ENCODE measurements at regions not wholly inside any gene's neighbourhood (a gene's known extent, or its start where the extent isn't known, plus 50 kb on each side); places are given as distances from the start of the nearest gene placed in this dataset.
"Not testable (repeated sequence)": the region's sequence is repeated elsewhere in the genome, so short reads cannot be mapped to it uniquely, and the experiment has no call there.

DNA sequence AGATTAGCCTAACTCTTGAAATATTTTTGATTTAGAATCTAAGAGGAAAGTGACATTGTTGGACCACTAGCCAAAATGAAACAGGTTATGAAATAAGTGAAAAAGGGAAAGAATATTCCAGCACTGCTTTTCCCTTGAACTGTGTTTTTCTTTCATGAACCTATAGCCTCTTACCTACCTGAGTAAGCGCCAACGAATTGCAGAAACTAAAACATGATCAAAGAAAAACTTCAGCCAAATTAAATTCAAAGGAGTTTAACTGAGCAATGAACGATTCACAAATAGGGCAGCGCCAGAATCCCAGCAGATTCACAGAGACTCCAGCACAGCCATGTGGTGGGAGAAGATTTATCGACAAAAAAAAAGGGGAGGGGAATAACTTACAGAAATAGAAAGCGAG is 518.6 kb downstream of the PIK3C3 start:
- no peak for DNase-seq (ENCODE audit: low spot score)

DNA sequence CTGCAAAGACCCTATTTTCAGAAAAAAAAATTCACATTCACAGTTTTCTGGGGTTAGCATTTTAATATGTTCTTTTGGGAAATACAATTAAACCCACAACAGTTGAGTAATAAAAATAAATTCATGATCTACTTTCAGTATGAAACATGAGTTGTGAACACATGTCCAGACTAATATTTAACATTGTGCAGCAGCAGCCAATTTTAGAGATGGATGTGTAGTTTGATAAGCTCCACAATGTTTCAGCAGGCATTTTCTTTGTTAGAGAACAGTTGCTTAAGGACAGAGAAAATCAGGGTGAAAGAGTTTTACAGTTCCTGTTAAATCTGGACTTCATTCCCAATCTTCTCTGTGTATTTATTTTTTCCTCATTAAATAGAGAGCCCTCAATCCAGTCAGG is 519.5 kb downstream of the PIK3C3 start:
- no peak for DNase-seq (ENCODE audit: low spot score)

- DNase-seq (ENCODE audit: low spot score), result no peak
Observed at GRCh38 chr18:42475157-42475556, 520.1 kb downstream of the PIK3C3 start.

DNA sequence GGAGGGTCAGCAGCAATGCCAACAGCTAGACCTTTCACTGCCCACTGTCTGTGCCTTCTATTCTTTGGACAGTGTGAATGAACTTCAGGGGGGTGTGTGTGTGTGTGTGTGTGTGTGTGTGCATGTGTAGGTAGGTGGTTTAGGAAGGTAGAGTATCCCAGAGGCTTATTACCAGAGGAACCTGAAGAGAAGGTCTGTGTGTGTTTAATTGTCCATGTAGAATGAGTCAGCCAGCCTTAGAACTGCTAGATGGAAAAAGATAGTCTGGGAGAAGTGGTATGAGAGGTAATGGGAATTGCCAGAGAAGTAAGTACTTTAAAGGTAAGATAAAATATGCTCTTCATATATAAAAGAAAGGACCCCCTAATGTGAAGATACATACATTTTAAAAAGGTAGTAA is 522.2 kb downstream of the PIK3C3 start:
- no peak for DNase-seq (ENCODE audit: low spot score)

DNA sequence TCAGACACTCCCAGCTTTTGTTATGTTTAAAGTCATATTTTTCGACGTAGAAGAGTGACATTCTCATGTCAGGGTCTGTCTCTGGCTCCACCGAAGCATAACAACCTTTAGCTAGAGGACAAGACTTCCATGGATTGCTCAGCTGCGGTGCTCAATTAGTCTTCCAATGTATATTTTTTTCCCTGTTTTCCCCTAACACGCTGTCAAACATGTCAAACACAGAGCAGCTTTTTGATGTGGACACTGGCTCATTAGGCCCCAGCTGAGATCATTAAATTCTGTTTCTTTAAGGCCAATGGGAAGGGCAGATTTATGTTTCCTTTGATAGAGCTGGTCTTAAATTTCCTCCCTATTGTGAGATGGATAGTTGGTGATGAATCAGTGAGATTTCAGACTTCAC is 525.4 kb downstream of the PIK3C3 start:
- DNase-seq (ENCODE audit: low spot score), result no peak

- DNase-seq (ENCODE audit: low spot score), result no peak
Observed at GRCh38 chr18:42484648-42485047, 529.6 kb downstream of the PIK3C3 start.

DNA sequence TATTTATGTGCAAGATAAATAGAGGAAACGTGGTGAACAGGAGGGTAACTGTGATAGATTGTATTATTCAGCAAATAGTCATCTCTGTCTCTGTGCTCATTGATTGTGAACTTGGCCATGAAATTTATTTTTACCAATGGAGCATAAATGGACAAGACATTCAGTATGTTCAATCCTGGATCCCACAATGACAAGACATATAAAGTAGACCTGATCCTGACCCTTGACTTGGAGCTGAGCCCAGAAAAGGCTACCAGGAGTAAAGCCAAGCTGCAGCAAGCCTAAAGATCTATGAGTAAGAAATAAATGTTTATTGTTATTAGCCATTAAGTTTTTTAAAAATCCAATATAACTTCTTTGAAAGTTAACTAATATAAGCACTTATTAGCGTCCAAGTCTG is 531.2 kb downstream of the PIK3C3 start:
- no peak for DNase-seq (ENCODE audit: low spot score)

- DNase-seq (ENCODE audit: low spot score), result no peak
Observed at GRCh38 chr18:42508683-42509296, 553.8 kb downstream of the PIK3C3 start.

GRCh38 chr18:42509750-42510415 is 554.8 kb downstream of the PIK3C3 start:
- no peak for DNase-seq (ENCODE audit: low spot score)

- DNase-seq (ENCODE audit: low spot score), result no peak
Observed at GRCh38 chr18:42510540-42510939, 555.5 kb downstream of the PIK3C3 start.

DNA sequence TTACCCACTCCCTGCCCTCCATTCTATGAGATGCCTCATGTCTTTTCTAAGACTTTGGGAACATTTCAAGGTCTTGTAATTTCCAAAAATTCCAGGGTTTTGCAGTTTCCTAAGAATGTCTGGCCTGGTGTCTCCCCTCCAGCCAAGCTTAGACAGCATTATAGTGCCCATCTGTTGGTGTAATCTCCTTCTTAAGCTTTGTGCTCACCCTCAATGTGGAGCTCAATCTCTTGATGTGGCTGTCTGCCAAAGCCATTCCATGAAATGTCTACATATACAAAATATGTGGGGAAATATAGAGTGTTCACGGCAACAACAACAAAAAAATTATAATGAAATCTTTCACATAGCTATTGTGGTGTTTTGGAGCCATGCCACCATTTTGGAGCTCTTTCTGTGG is 558.4 kb downstream of the PIK3C3 start:
- DNase-seq (ENCODE audit: low spot score), result no peak

DNA sequence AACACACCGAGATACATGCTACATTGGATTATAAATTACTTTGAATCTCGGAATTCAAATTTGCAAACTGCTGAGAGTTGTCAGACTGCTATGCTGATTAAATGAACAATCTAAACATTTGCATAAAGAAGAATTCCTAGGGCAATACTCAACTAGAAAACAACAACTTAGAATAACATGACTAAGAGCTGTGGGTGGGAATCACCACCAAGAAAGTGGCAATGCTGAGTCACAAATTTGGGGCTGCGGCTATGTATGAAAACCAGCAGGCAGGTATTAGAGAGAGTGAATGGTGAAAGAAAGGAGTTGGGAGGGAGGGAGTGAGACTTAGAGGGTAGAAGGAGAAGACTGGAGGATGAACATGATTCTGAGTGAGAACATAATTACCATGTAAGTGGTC is 559.5 kb downstream of the PIK3C3 start:
- no peak for DNase-seq (ENCODE audit: low spot score)

GRCh38 chr18:42517896-42518295 is 562.9 kb downstream of the PIK3C3 start:
- DNase-seq (ENCODE audit: low spot score), result no peak

DNA sequence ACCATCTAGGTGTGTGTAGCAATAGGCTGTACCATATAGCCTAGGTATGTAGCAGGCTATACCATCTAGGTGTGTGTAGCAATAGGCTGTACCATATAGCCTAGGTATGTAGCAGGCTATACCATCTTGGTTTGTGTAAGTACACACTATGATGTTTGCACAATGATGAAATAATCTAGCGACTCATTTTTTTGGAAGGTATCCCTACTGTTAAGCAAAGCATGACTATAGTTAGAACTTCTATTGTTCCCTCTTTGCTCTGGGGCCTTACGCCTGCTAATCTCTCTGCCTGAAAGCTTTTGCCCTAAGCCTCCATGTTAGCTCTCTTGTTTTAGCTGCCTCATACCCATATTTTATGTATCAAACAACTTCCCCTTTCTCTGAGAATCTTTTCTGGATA is 563.3 kb downstream of the PIK3C3 start:
- DNase-seq (ENCODE audit: low spot score), result not testable (repeated sequence)

GRCh38 chr18:42520138-42520537 is 565.1 kb downstream of the PIK3C3 start:
- no peak for DNase-seq (ENCODE audit: low spot score)

DNA sequence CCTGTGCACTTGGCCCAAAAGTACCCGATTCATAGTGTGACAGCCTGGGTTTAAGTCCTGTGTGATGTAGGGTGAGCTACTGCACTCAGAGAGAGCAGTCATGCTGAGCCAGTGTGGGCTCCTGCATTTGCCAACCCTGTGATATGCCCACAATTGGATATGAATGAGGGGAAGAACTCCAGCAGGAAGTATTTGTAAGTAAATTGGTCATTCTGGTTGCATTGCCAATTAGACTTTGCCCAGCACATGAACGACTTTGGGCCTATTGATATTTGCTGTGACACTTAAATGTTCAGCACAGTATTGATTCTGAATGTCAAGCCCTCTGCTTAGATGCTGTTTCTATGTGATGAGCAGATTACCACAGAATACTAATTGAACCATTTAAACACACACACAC is 570.9 kb downstream of the PIK3C3 start:
- DNase-seq (ENCODE audit: low spot score), result no peak

DNA sequence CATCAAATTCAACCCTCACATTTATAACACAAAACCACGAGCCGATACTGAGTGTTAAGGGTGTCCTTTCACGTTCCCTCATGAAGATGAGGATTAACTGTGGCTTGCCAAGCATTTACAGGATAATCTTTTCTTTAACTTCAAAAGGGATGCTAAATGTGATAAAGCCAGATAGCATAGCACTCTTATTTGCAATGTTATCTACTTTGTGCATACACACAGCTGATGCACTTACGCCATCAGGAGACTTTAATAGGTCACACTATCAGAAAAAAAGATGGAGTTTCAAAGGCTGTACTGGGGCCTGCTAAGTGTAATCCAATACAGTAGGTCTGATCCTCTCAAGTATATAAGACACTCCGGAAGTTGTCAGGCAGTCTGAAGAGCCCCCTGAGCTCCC is 572.7 kb downstream of the PIK3C3 start:
- DNase-seq (ENCODE audit: low spot score), result no peak

GRCh38 chr18:42530276-42530675 is 575.2 kb downstream of the PIK3C3 start:
- DNase-seq (ENCODE audit: low spot score), result no peak

GRCh38 chr18:42532119-42532518 is 577.1 kb downstream of the PIK3C3 start:
- DNase-seq (ENCODE audit: low spot score), result no peak

DNA sequence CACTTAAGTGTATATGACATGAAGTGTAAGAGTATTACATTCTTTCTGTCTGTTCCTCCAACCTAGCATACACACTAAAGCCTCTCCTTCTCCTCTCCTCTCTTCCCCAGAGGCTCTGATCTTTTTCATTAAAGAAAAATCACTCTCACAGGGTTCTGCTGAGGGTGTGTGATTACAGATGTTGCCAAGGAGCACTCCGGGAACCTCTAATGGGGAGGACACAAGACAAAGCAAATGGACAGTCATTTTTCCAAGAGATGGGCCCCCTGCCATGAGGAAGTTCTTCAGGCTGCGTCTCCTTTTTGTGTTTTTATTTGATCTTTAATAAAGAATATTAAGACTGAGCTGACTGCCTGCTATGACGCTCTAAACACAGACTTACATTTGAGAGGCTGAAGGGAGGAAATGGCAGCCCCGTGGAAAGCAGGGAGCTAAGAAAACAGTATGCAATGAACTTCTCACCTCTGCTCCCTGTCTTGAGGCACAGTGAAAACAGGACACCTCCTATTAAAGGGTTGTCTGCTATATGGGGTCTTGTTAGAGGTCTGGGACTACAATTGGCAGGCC is 578.1 kb downstream of the PIK3C3 start:
- no peak for DNase-seq (ENCODE audit: low spot score)

GRCh38 chr18:42533616-42534015 is 578.6 kb downstream of the PIK3C3 start:
- DNase-seq (ENCODE audit: low spot score), result no peak

DNA sequence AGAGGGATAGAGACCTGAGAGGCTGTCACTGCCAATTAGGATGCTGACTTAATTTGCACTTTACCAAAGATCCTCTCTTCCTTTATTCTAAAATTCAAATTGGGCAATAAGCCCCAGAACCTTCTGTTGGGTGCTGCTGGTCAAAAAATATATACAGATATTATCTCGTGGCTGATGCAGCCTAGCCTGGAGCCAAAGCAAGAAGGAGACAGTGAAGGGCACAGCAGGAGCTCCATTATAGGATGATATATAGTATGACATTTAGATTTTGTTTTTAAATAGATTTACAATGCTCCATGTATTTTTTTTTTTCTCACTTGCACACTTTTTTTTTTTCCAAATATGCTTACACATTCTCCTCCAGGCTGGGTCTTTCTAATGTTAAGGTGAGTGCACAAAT is 579.3 kb downstream of the PIK3C3 start:
- DNase-seq (ENCODE audit: low spot score), result no peak

DNA sequence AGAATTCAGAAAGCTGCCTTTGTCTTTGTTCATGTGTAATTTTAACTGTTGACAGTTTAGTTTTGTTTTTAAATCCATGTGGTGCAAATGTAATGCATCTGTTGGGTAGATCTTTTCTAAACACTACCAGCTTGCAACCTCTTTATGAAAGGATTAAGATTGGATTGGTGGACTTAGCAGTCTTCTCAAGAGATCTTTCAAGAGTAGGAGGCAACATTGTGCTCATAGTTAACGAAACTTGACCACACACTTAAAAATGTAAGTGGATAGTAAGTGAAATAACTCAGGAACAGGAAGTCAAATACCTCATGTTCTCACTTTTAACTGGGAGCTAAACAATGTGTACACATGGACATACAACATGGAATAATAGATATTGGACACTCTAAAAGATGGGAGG is 579.0 kb downstream of the RIT2 start:
- no peak for DNase-seq (ENCODE audit: low spot score)

DNA sequence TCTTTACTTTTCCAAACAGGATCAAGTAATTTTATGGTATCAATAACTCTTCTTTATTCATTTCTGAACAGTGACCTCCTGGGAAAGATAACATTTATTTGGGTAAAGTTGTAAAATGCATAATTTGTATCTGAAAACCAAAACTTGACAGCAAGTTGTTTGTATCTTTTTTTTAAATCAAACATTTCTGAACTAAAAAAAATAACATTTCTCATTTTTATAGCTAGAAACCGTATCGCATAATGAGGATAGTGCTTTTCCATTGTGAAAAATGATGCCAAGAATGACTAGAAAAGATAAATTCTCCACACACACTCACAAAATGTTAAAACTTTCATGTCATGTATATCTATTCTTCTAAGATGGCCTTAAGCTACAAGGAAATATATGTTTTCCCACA is 578.2 kb downstream of the RIT2 start:
- no peak for DNase-seq (ENCODE audit: low spot score)

Data from ureter (tissue), 1 donor.